Endothelial cell of umbilical vein (primary cell): ENCODE measurements at regions not wholly inside any gene's neighbourhood (a gene's known extent, or its start where the extent isn't known, plus 50 kb on each side); places are given as distances from the start of the nearest gene placed in this dataset.

Experiments used
- BruUV-seq: library from RNA; stranded (reverse); fragments of 400-500 nt; replicated peaks from 2 replicates; lab custom pipeline; 2021; lab: Mats Ljungman, UMichigan
- CTCF ChIA-PET: fragments of 300-600, 350-600 bp; sonication (Branson Sonifier 250); formaldehyde crosslinking; loops from one replicate; lab custom pipeline; 2021; ENCODE audit warnings: antibody characterized with exemption, inconsistent platforms; lab: Charles Lee
- POLR2A ChIA-PET: fragments of 300-600, 350-600 bp; sonication (Branson Sonifier 250); formaldehyde crosslinking; loops from one replicate; lab custom pipeline; 2021; ENCODE audit warnings: antibody characterized with exemption, inconsistent platforms; lab: Charles Lee
- DNase-seq: peaks from one replicate; pipeline ENCODE4 v3.0.0-alpha.2; 2011; ENCODE audit warnings: low read depth, low spot score
- FAIRE-seq: peaks from 2 replicates; lab custom pipeline; 2011; peaks lifted over from hg19 to GRCh38; lab: Jason Lieb, UNC
- H2AFZ ChIP-seq: 2 replicates; pipeline ENCODE4 v1.6.0; 2012; ENCODE audit warnings: low read depth, low read length, control low read depth, inconsistent platforms
- H3K27ac ChIP-seq: 2 replicates; pipeline ENCODE4 v1.5.1; 2011; ENCODE audit warnings: low read depth, mild to moderate bottlenecking, control low read depth, low read length, moderate library complexity; ENCODE audit not compliant: insufficient read depth
- H3K27me3 ChIP-seq, 2 experiments: 2 replicates each; pipeline versions ENCODE4 v1.6.0 to v1.6.1; 2011; ENCODE audit warnings: low read length in 2 of 2, mixed read lengths in 1 of 2; ENCODE audit not compliant: control insufficient read depth in 2 of 2, insufficient read depth in 2 of 2
- H3K36me3 ChIP-seq, 2 experiments: 2 replicates in 1 of 2; 3 replicates in 1 of 2; pipeline ENCODE4 v1.5.1; 2011; ENCODE audit warnings: low read length in 2 of 2, mild to moderate bottlenecking in 1 of 2, moderate library complexity in 1 of 2; ENCODE audit not compliant: control insufficient read depth in 2 of 2, insufficient read depth in 2 of 2; ENCODE audit errors: extremely low read depth in 1 of 2
- H3K4me1 ChIP-seq: 3 replicates; pipeline ENCODE4 v1.5.1; 2011; ENCODE audit warnings: mild to moderate bottlenecking, low read length; ENCODE audit not compliant: control insufficient read depth, insufficient read depth; ENCODE audit errors: extremely low read depth
- H3K4me2 ChIP-seq: 2 replicates; pipeline ENCODE4 v1.6.1; 2011; ENCODE audit warnings: low read length, control low read depth, mixed read lengths; ENCODE audit not compliant: insufficient read depth
- H3K4me3 ChIP-seq, 3 experiments: fragments of 200-600 bp in 1 of 3; sonication (generic), shearing (Covaris generic) in 1 of 3; replicated peaks in 1 of 3; 2 replicates each; pipeline ENCODE4 v1.5.1; 2011 to 2016; ENCODE audit warnings: control low read depth in 3 of 3, low read length in 3 of 3, mild to moderate bottlenecking in 2 of 3, inconsistent platforms in 1 of 3, low read depth in 1 of 3, moderate library complexity in 1 of 3; ENCODE audit not compliant: insufficient read depth in 1 of 3
- H3K79me2 ChIP-seq: 2 replicates; pipeline ENCODE4 v1.6.0; 2012; ENCODE audit warnings: low read length, inconsistent platforms; ENCODE audit not compliant: control insufficient read depth, insufficient read depth
- H3K9ac ChIP-seq: replicated peaks from 2 replicates; pipeline ENCODE3; 2011; ENCODE audit warnings: low read length, control low read depth; ENCODE audit not compliant: insufficient read depth; ENCODE audit errors: extremely low read depth
- H3K9me1 ChIP-seq: replicated peaks from 3 replicates; pipeline ENCODE4 v1.6.0; 2011; ENCODE audit warnings: mild to moderate bottlenecking, low read length; ENCODE audit not compliant: control insufficient read depth, insufficient read depth; ENCODE audit errors: extremely low read depth
- H3K9me3 ChIP-seq: replicated peaks from 2 replicates; pipeline ENCODE4 v1.5.1; 2012; ENCODE audit warnings: low read length, inconsistent platforms; ENCODE audit not compliant: control insufficient read depth, insufficient read depth
- H4K20me1 ChIP-seq: replicated peaks from 2 replicates; pipeline ENCODE3; 2011; ENCODE audit warnings: mild to moderate bottlenecking, low read length; ENCODE audit not compliant: control insufficient read depth, insufficient read depth; ENCODE audit errors: extremely low read depth
- CTCF ChIP-seq, 2 donors: IDR thresholded peaks; 1 replicate in 1 of 2; 2 replicates in 1 of 2; pipeline ENCODE4 v1.5.1; 2011; ENCODE audit warnings: low read length in 2 of 2, mild to moderate bottlenecking in 2 of 2, moderate library complexity in 2 of 2, control low read depth in 1 of 2, inconsistent platforms in 1 of 2, low read depth in 1 of 2; ENCODE audit not compliant: insufficient read depth in 1 of 2; ENCODE audit errors: extremely low read depth in 1 of 2
- EZH2 ChIP-seq: IDR thresholded peaks from 2 replicates; pipeline ENCODE4 v1.6.1; 2012; ENCODE audit warnings: borderline replicate concordance, low read depth, mild to moderate bottlenecking, moderate library complexity, low read length, inconsistent platforms; ENCODE audit not compliant: severe bottlenecking
- FOS ChIP-seq: IDR thresholded peaks from 2 replicates; pipeline ENCODE4 v1.6.1; 2011; ENCODE audit warnings: mild to moderate bottlenecking, low read length, moderate library complexity, borderline replicate concordance; ENCODE audit not compliant: insufficient read depth
- GATA2 ChIP-seq: IDR thresholded peaks from 2 replicates; pipeline ENCODE4 v1.7.0; 2011; ENCODE audit warnings: low read depth, mild to moderate bottlenecking, moderate library complexity, mixed read lengths, low read length; ENCODE audit not compliant: insufficient read length, insufficient read depth
- JUN ChIP-seq: IDR thresholded peaks from 2 replicates; pipeline ENCODE4 v1.6.1; 2011; ENCODE audit warnings: borderline replicate concordance, low read depth; ENCODE audit not compliant: insufficient read length, insufficient read depth
- MAX ChIP-seq: IDR thresholded peaks from 2 replicates; pipeline ENCODE4 v1.6.1; 2011; ENCODE audit not compliant: insufficient read depth, insufficient read length
- MYC ChIP-seq: IDR thresholded peaks from one replicate; pipeline ENCODE4 v1.6.1; 2011; ENCODE audit warnings: mild to moderate bottlenecking, low read depth, low read length
- POLR2A ChIP-seq: IDR thresholded peaks from 2 replicates; pipeline ENCODE4 v1.6.1; 2012; ENCODE audit warnings: low read depth, mild to moderate bottlenecking, control low read depth, low read length
- POLR2AphosphoS5 ChIP-seq: IDR thresholded peaks from 2 replicates; pipeline ENCODE4 v1.6.1; 2012; ENCODE audit warnings: low read depth, mild to moderate bottlenecking, control low read depth, low read length, moderate library complexity; ENCODE audit not compliant: insufficient read depth
- dilution Hi-C: fragments of 300-500 bp; cut with MboI; formaldehyde crosslinking; loops from one replicate; pipeline ENCODE4 v1.15.0; 2019; ENCODE audit warnings: low sequenced_read_pairs; ENCODE audit not compliant: extremely low pct_ligation_motif_present
- intact Hi-C: fragments of 100-400 bp; cut with micrococcal nuclease; formaldehyde crosslinking; loops from one replicate; pipeline ENCODE4 v1.10.0; 2022

GRCh38 chr12:92257261-92257660, 111.6 kb upstream of the BTG1 start:
- intact Hi-C loops (no loop called here), dilution Hi-C loops (no loop called here)
- Histone ChIP-seq H3K4me1 (peaks cover 12% of the 10 kb centered on the region), H3K9me1 (no peaks in the 10 kb centered on the region), H3K79me2 (no peaks in the 10 kb centered on the region), H4K20me1 (no peaks in the 10 kb centered on the region), H3K36me3 (no peaks in the 10 kb centered on the region), H3K4me2 (no peak overlapping the region), H3K27ac (no peak overlapping the region), H3K4me3 (no peak overlapping the region), H3K27me3 (no peaks in the 10 kb centered on the region), H3K9me3 (no peaks in the 10 kb centered on the region), H3K9ac (no peak overlapping the region), H2AFZ (no peak overlapping the region)
- FAIRE-seq (no peak), DNase-seq (no peak)
- TF ChIP-seq JUN: no peak
- no peak for TF ChIP-seq POLR2A
- no peak for TF ChIP-seq MYC
- TF ChIP-seq CTCF (IDR thresholded peaks at IDR 0.05; ENCODE audit: extremely low read depth in 1 of 2, insufficient read depth in 1 of 2, low read depth in 1 of 2, low read length in 2 of 2): no peak
- TF ChIP-seq EZH2: no peak
- no peak for TF ChIP-seq GATA2
- ChIA-PET CTCF (interaction anchor here (1.5 kb wide), 1 partner anchor 13 kb away, joined by 7 read pairs; no protein-coding TSS in a partner anchor), POLR2A (no interaction called here)
- no TSS peak for BruUV-seq

- H3K9me3 ChIP-seq: no peaks in the 10 kb centered on the region
- DNase-seq: no peak
- no peaks in the 10 kb centered on the region for H3K79me2 ChIP-seq
- no peak for FAIRE-seq
- POLR2A ChIA-PET: no interaction called here
- no peak overlapping the region for H3K27ac ChIP-seq
- TF ChIP-seq MAX (no peak), CTCF (IDR thresholded peaks at IDR 0.05; ENCODE audit: extremely low read depth in 1 of 2, insufficient read depth in 1 of 2, low read depth in 1 of 2, low read length in 2 of 2) (no peak), JUN (no peak), EZH2 (no peak), FOS (no peak), POLR2AphosphoS5 (no peak), POLR2A (no peak), GATA2 (no peak), MYC (no peak)
- H3K9me1 ChIP-seq: no peaks in the 10 kb centered on the region
- H3K4me3 ChIP-seq: no peak overlapping the region
- H3K4me2 ChIP-seq: no peak overlapping the region
- H3K27me3 ChIP-seq: no peaks in the 10 kb centered on the region
- H2AFZ ChIP-seq: no peak overlapping the region
- CTCF ChIA-PET: interaction anchor here (1.5 kb wide), 1 partner anchor 12 kb away, joined by 7 read pairs; no protein-coding TSS in a partner anchor
- intact Hi-C loops (no loop called here), dilution Hi-C loops (no loop called here)
- BruUV-seq: no TSS peak
- H4K20me1 ChIP-seq: no peaks in the 10 kb centered on the region
- no peaks in the 10 kb centered on the region for H3K36me3 ChIP-seq
- H3K9ac ChIP-seq: no peak overlapping the region
- peaks cover 12% of the 10 kb centered on the region for H3K4me1 ChIP-seq
Observed at GRCh38 chr12:92255741-92256140, 110.1 kb upstream of the BTG1 start.
